OCI-LY3 (cell line): ENCODE measurements at regions not wholly inside any gene's neighbourhood (a gene's known extent, or its start where the extent isn't known, plus 50 kb on each side); places are given as distances from the start of the nearest gene placed in this dataset.

ENCODE experiments used
- CTCF ChIP-seq: fragments of 200-600, 300-600 bp; sonication (generic); IDR thresholded peaks from 2 replicates; pipeline ENCODE4 v1.5.1; 2014; ENCODE audit warnings: antibody characterized with exemption, low read length, low read depth
- EZH2phosphoT487 ChIP-seq: fragments of 200-600 bp; shearing (Covaris generic); IDR thresholded peaks from 2 replicates; pipeline ENCODE4 v1.6.1; 2018; ENCODE audit warnings: antibody characterized with exemption, mixed run types, low read depth

GRCh38 chr1:98005326-98006010 lies 84.6 kb upstream of the DPYD start:
- TF ChIP-seq CTCF: no peak
- no peak for TF ChIP-seq EZH2phosphoT487
